Mesothelial cell of epicardium (in vitro differentiated cells): ENCODE measurements at regions not wholly inside any gene's neighbourhood (a gene's known extent, or its start where the extent isn't known, plus 50 kb on each side); places are given as distances from the start of the nearest gene placed in this dataset.

Source experiments
- DNase-seq, 2 experiments: peaks; one replicate each; pipeline ENCODE4 v3.0.0; 2021; ENCODE audit warnings: low spot score in 2 of 2; ENCODE audit not compliant: unreplicated experiment in 2 of 2
- H3K27ac Mint-ChIP-seq: 2 replicates; pipeline ENCODE4 v1.8.0; 2021; ENCODE audit warnings: mixed read lengths
- H3K27me3 Mint-ChIP-seq: 2 replicates; pipeline ENCODE4 v1.8.0; 2021; ENCODE audit warnings: low read depth, mixed read lengths
- H3K36me3 Mint-ChIP-seq: 2 replicates; pipeline ENCODE4 v1.8.0; 2021; ENCODE audit warnings: mixed read lengths
- H3K4me1 Mint-ChIP-seq: 2 replicates; pipeline ENCODE4 v1.8.0; 2021; ENCODE audit warnings: mixed read lengths
- H3K4me3 Mint-ChIP-seq: 2 replicates; pipeline ENCODE4 v1.8.0; 2021; ENCODE audit warnings: mild to moderate bottlenecking, moderate library complexity, mixed read lengths
- H3K9me3 Mint-ChIP-seq: 2 replicates; pipeline ENCODE4 v1.8.0; 2021; ENCODE audit warnings: mixed read lengths
- CTCF ChIP-seq: fragments of 200-600 bp; sonication (generic); IDR thresholded peaks from one replicate; pipeline ENCODE4 v1.5.0; 2021; ENCODE audit warnings: antibody characterized with exemption; ENCODE audit not compliant: unreplicated experiment

GRCh38 chr13:50081679-50082425, 66.6 kb downstream of the KCNRG start:
- Mint-ChIP-seq H3K4me1 (peaks cover 18% of the 10 kb centered on the region), H3K27me3 (no peaks in the 10 kb centered on the region), H3K4me3 (peak overlapping the region; percentile 100), H3K9me3 (no peaks in the 10 kb centered on the region), H3K27ac (peak overlapping the region; percentile 96), H3K36me3 (no peaks in the 10 kb centered on the region)
- DNase-seq: peak; percentile 96 to 99
- no peak for TF ChIP-seq CTCF

GRCh38 chr13:50082426-50083281, 67.4 kb downstream of the KCNRG start:
- Mint-ChIP-seq H3K4me3 (peak overlapping the region; percentile 100), H3K9me3 (no peaks in the 10 kb centered on the region), H3K36me3 (no peaks in the 10 kb centered on the region), H3K27ac (peak overlapping the region; percentile 96), H3K4me1 (peaks cover 18% of the 10 kb centered on the region), H3K27me3 (no peaks in the 10 kb centered on the region)
- no peak for TF ChIP-seq CTCF
- peak; percentile 53 to 78 for DNase-seq

- H3K4me1 Mint-ChIP-seq: peaks cover 9% of the 10 kb centered on the region
- peak overlapping the region; percentile 33 for H3K4me3 Mint-ChIP-seq
- no peaks in the 10 kb centered on the region for H3K9me3 Mint-ChIP-seq
- peak; percentile 95 for TF ChIP-seq CTCF
- no peaks in the 10 kb centered on the region for H3K36me3 Mint-ChIP-seq
- DNase-seq: no peak
- H3K27ac Mint-ChIP-seq: no peak overlapping the region
- H3K27me3 Mint-ChIP-seq: no peaks in the 10 kb centered on the region
Measured at GRCh38 chr13:50085063-50085462, 69.8 kb downstream of the KCNRG start.

- H3K36me3 Mint-ChIP-seq: no peaks in the 10 kb centered on the region
- H3K27ac Mint-ChIP-seq: no peak overlapping the region
- H3K4me1 Mint-ChIP-seq: no peaks in the 10 kb centered on the region
- H3K9me3 Mint-ChIP-seq: no peaks in the 10 kb centered on the region
- H3K4me3 Mint-ChIP-seq: no peak overlapping the region
- no peak for TF ChIP-seq CTCF
- H3K27me3 Mint-ChIP-seq: no peaks in the 10 kb centered on the region
- DNase-seq: no peak
Measured at GRCh38 chr13:50089633-50090032, 74.4 kb downstream of the KCNRG start.

GRCh38 chr13:50090211-50090610, 75.0 kb downstream of the KCNRG start:
- H3K4me3 Mint-ChIP-seq: no peak overlapping the region
- no peak for TF ChIP-seq CTCF
- H3K36me3 Mint-ChIP-seq: no peaks in the 10 kb centered on the region
- no peaks in the 10 kb centered on the region for H3K4me1 Mint-ChIP-seq
- no peak for DNase-seq
- no peaks in the 10 kb centered on the region for H3K9me3 Mint-ChIP-seq
- H3K27me3 Mint-ChIP-seq: no peaks in the 10 kb centered on the region
- no peak overlapping the region for H3K27ac Mint-ChIP-seq
